Pancreas (tissue), 10 donors: ENCODE measurements at regions not wholly inside any gene's neighbourhood (a gene's known extent, or its start where the extent isn't known, plus 50 kb on each side); places are given as distances from the start of the nearest gene placed in this dataset.

Experiments
- ATAC-seq, 4 donors: fragments of 200-7000 bp; cut with Tn5 transposase; one replicate each; pipeline versions ENCODE4 v1.8.0 to v1.9.1; 2020; ENCODE audit warnings: mild to moderate bottlenecking in 4 of 4, moderate library complexity in 4 of 4
- DNase-seq, 6 donors: peaks; one replicate each; pipeline ENCODE4 v3.0.0-alpha.2; 2020
- FAIRE-seq: peaks from 2 replicates; lab custom pipeline; 2012; peaks lifted over from hg19 to GRCh38; lab: Jason Lieb, UNC
- H3K27ac ChIP-seq, 4 donors: fragments of 200-600 bp; sonication (generic); 1 replicate in 3 of 4; 2 replicates in 1 of 4; pipeline versions ENCODE4 v1.5.0 to v1.8.0; 2020
- H3K27me3 ChIP-seq, 4 donors: fragments of 200-600 bp; one replicate each; pipeline ENCODE4 v1.8.0; 2021
- H3K36me3 ChIP-seq, 3 donors: fragments of 200-600 bp; sonication (generic) in 1 of 3; one replicate each; pipeline versions ENCODE4 v1.5.0 to v1.8.0; 2020 to 2021
- H3K4me1 ChIP-seq, 3 donors: fragments of 200-600 bp; one replicate each; pipeline ENCODE4 v1.8.0; 2021
- H3K4me3 ChIP-seq, 4 donors: fragments of 200-600 bp; sonication (generic) in 2 of 4; one replicate each; pipeline versions ENCODE4 v1.5.0 to v1.8.0; 2020 to 2021
- H3K9me3 ChIP-seq, 4 donors: fragments of 200-600 bp; one replicate each; pipeline ENCODE4 v1.8.0; 2021
- CTCF ChIP-seq, 4 donors: fragments of 200-600 bp; sonication (generic) in 3 of 4; IDR thresholded peaks; one replicate each; pipeline versions ENCODE4 v1.5.0 to v1.8.0; 2021; ENCODE audit warnings: antibody characterized with exemption in 4 of 4
- WGBS, 2 donors: extraction: QIAGEN DNeasy Blood & Tissue Kit; methylation state at CpG; one replicate each; pipeline ENCODE4 v1.1.7; 2013; 5-methylcytosine and 5-hydroxymethylcytosine counted together
- intact Hi-C, 3 donors: fragments of 100-400 bp; cut with DNase I; formaldehyde crosslinking; loops; one replicate each; pipeline versions ENCODE4 v1.11.1 to v1.14.2; 2022
- donor health status: healthy with polysubstance abuse.
- donor health status: DM: no; HTN: no; CAD: no; lungs with moderate emphysema.
- donor health status: DM: no; HTN: no; CAD: no.
- donor health status: control.
- donor health status: control.
- donor health status: Bipolar disorder and iron deficiency.
- donor health status: DM: yes; HTN: yes; CAD: no.
- donor health status: DM: no; HTN: no; CAD: no.
- donor health status: DM: no; HTN: no; CAD: no.
- donor health status: DM: yes; HTN: yes; CAD: no.

- H3K4me1 ChIP-seq: no peaks in the 10 kb centered on the region
- intact Hi-C loops: loop anchor here in 1 of 3 donors (10.0 kb wide), 1 partner anchor 1423 kb away; no protein-coding TSS in a partner anchor
- DNase-seq (no peak), ATAC-seq (no peak), FAIRE-seq (no peak)
- TF ChIP-seq CTCF (IDR thresholded peaks at IDR 0.05): no peak
- 61 to 76% methylated on average over 4 of the region's 4 CpGs for WGBS, 2 donors
- H3K27me3 ChIP-seq: no peaks in the 10 kb centered on the region
- H3K27ac ChIP-seq: no peak overlapping the region
- no peaks in the 10 kb centered on the region for H3K36me3 ChIP-seq
- no peaks in the 10 kb centered on the region for H3K9me3 ChIP-seq
- H3K4me3 ChIP-seq: no peak overlapping the region
These were observed 82.8 kb upstream of the L3MBTL4 start for GRCh38 chr18:6497543-6497942.

DNA sequence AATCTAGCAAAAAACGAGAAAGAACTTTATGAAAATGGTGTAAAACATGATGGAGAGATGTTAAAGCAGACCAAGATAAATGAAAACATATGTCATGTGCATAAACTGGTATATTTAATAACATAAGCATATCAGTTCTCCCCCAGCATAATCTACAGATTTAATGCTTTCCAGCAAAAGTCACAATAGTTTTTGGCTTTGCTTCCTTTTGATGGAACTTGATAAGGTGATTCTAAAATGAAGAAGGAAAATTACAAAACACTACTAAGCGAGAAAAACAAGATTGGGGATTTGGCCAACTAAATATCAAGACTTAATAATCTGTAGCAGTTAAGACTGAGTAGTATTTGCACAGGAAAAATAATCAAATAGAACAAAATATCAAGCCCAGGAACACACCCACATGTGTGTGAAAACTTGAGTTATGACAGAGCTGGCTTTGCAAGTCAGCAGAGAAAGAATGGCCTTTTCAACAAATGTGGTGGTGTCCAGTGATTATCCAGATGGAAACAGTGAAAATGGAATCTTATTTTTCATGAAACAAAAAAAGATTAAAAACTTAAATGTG is 83.7 kb upstream of the L3MBTL4 start:
- Histone ChIP-seq H3K4me3 (no peak overlapping the region), H3K4me1 (no peaks in the 10 kb centered on the region), H3K9me3 (no peaks in the 10 kb centered on the region), H3K27me3 (no peaks in the 10 kb centered on the region), H3K27ac (no peak overlapping the region), H3K36me3 (no peaks in the 10 kb centered on the region)
- DNase-seq: no peak
- ATAC-seq: no peak
- no peak for TF ChIP-seq CTCF (IDR thresholded peaks at IDR 0.05)
- 52 to 53% methylated on average over 2 of the region's 2 CpGs for WGBS, 2 donors
- FAIRE-seq: no peak
- intact Hi-C loops: loop anchor here in 1 of 3 donors (10.0 kb wide), 1 partner anchor 1424 kb away; no protein-coding TSS in a partner anchor

DNA sequence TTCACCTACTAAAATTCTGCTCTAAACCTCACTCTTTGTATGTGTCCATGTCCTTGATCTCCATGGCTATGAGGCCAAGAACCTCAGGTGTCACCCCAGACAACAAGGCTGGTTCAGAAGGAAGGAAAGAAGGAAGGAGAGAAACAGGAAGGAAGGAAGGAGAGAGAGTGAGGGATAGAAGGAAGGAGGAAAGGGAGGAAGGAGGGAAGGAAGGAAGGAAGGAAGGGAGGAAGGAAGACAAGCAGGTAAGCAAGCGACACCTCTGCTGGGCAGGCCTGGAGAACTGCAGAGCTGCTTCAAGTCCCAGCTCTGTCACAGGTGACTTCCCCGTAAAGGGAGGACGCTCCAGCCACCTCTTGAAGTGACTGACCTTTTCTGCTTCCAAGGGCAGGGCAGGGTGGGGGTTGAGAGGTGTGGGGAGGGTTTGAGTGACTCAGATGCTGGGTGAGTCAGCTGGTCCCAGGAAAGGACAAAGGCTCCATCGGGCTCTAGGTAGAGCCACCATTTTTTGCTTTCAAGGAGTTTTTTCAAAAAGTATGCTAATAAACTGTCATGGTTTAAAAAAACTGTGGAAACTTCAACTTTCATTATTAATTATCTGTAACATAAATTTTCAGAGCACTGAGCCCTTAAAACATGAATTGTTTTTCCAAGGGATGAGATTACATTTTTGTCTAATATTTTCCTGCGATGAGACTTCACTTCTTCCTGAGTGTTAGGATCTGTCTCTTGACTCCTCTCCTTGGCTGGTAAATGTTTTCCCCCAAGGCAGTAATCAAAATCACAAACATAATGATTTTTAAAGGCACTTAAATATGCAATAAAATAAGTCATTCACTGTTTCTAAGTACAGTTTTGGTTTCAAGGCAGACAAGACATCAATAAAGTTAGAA is 90.1 kb upstream of the L3MBTL4 start:
- TF ChIP-seq CTCF (IDR thresholded peaks at IDR 0.05): no peak
- no peak overlapping the region for H3K4me3 ChIP-seq
- no peak overlapping the region for H3K27ac ChIP-seq
- H3K9me3 ChIP-seq: no peaks in the 10 kb centered on the region
- H3K27me3 ChIP-seq: no peaks in the 10 kb centered on the region
- no peaks in the 10 kb centered on the region for H3K36me3 ChIP-seq
- FAIRE-seq (no peak), DNase-seq (no peak), ATAC-seq (no peak)
- 70 to 82% methylated on average over 5 of the region's 5 CpGs for WGBS, 2 donors
- no peaks in the 10 kb centered on the region for H3K4me1 ChIP-seq
- intact Hi-C loops: no loop called here

DNA sequence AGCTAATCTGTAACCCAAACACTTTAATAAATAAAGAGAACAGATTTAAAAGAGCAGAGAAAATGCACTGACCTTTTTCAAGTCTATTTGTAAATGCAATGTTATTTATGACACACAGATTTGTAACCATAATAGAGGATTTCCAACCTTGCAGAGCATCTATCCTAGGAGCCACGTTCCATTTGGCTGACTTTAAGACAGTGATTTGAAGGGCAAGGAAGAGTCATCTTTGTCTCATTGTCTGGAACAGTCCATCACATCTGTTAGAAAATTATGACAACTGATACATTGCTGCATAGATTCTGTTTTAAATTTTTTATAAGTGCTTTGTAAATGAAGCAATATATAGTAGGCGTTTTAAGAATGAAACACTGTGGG is 90.8 kb upstream of the L3MBTL4 start:
- H3K4me3 ChIP-seq: no peak overlapping the region
- FAIRE-seq: no peak

More for the DNA sequence above, 90.8 kb upstream of the L3MBTL4 start:
- Histone ChIP-seq H3K9me3 (no peaks in the 10 kb centered on the region), H3K27me3 (no peaks in the 10 kb centered on the region), H3K27ac (no peak overlapping the region), H3K36me3 (no peaks in the 10 kb centered on the region), H3K4me1 (no peaks in the 10 kb centered on the region)
- TF ChIP-seq CTCF (IDR thresholded peaks at IDR 0.05): no peak
- no peak for DNase-seq
- ATAC-seq: no peak
- intact Hi-C loops: no loop called here
- 43 to 69% methylated on average over 2 of the region's 2 CpGs for WGBS, 2 donors
